AG04449 (cell line): ENCODE measurements at regions not wholly inside any gene's neighbourhood (a gene's known extent, or its start where the extent isn't known, plus 50 kb on each side); places are given as distances from the start of the nearest gene placed in this dataset.

Source experiments
- CTCF ChIA-PET: fragments of 350-600 bp; formaldehyde crosslinking; extraction: SDS; loops from one replicate; lab custom pipeline; 2021; ENCODE audit warnings: antibody characterized with exemption; lab: Yijun Ruan, JAX
- POLR2A ChIA-PET: fragments of 400-600, 350-600 bp; formaldehyde crosslinking; extraction: SDS; loops from one replicate; lab custom pipeline; 2020; ENCODE audit warnings: antibody characterized with exemption, inconsistent platforms; lab: Yijun Ruan, JAX
- DNase-seq: peaks from one replicate; pipeline ENCODE4 v3.0.0-alpha.2; 2010; ENCODE audit warnings: low read depth, low spot score
- H3K4me3 ChIP-seq: 2 replicates; pipeline ENCODE4 v1.5.1; 2011; ENCODE audit warnings: low read depth, mild to moderate bottlenecking, control low read depth, low read length
- CTCF ChIP-seq: IDR thresholded peaks from one replicate; pipeline ENCODE4 v1.5.1; 2011; ENCODE audit warnings: mild to moderate bottlenecking, moderate library complexity, low read length, control low read depth, inconsistent platforms; ENCODE audit not compliant: insufficient read depth; ENCODE audit errors: missing control alignments

DNA sequence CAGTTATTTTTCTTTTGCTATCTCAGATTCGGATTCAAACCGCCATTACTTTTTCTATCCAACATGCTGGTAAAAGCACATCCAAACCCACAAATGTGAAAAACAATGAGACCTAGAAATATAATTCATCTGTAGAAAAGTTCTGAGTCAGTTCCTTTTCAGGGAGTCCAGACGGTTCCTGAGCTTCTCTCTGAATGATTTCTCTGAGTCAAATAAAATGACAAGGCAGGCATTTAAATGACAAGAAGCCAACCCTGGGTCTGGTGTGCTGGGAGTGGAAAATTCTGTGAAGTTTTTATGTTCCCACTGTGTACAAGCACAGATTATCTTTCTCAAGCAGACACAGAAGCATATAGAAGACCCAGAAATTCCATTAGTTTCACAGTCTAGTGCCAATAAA, 96.3 kb upstream of the ANKRD1 start:
- ChIA-PET CTCF (interaction anchor here (1.1 to 9.7 kb wide), 2 partner anchors 13 to 266 kb away, joined by 4 to 76 read pairs; no protein-coding TSS in a partner anchor), POLR2A (no interaction called here)
- DNase-seq: no peak
- no peak for TF ChIP-seq CTCF
- no peak overlapping the region for H3K4me3 ChIP-seq

GRCh38 chr10:91021901-91022300, 101.0 kb upstream of the ANKRD1 start:
- ChIA-PET POLR2A (no interaction called here), CTCF (interaction anchor here (1.3 to 9.7 kb wide), 2 partner anchors 18 to 229 kb away, joined by 6 to 76 read pairs; no protein-coding TSS in a partner anchor)
- H3K4me3 ChIP-seq: no peak overlapping the region
- TF ChIP-seq CTCF: no peak
- no peak for DNase-seq

- no peak for DNase-seq
- CTCF ChIA-PET: interaction anchor here (0.8 to 1.4 kb wide), 4 partner anchors 17 to 228 kb away, joined by 3 to 6 read pairs (median 4); no protein-coding TSS in a partner anchor
- POLR2A ChIA-PET: no interaction called here
- no peak overlapping the region for H3K4me3 ChIP-seq
- no peak for TF ChIP-seq CTCF
Observed at GRCh38 chr10:91022390-91022789, 101.5 kb upstream of the ANKRD1 start.

- ChIA-PET POLR2A (no interaction called here), CTCF (interaction anchor here (0.8 to 1.4 kb wide), 4 partner anchors 17 to 228 kb away, joined by 3 to 6 read pairs (median 4); no protein-coding TSS in a partner anchor)
- H3K4me3 ChIP-seq: no peak overlapping the region
- TF ChIP-seq CTCF: no peak
- DNase-seq: no peak
Observed at GRCh38 chr10:91022924-91023699, 102.2 kb upstream of the ANKRD1 start.

DNA sequence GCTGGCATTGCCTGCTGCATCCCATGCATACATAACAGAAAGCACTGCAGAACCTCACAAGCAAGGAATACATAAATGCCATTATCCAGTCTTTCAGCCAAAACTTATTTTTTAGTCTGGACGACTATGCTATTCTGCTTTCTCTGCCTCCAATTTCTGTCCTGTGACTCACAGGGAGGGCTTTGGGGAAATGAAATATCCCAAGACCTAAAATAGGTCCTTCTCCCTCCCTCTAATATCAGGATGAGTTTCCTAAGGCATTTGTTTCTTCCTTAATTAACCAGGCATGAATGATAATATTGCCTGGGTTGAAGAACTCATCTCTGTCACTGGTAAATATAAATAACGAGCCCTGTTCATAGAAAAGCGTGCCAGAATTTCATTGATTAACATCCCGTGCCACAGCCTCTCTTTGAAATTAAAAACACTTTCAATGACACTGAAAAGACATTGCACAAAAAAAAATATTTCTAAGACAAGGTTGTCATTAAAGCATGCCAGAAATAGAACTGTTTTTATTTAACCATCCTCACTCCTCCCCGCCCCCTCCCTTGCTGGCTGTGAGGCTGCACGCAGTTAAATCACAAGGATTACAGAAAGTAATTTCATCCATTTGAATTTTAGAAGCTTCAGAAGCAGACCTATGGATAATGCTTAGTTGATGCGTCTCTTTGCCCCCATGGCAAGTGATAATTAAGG, 103.0 kb upstream of the ANKRD1 start:
- ChIA-PET POLR2A (no interaction called here), CTCF (interaction anchor here (1.4 kb wide), 1 partner anchor 20 kb away, joined by 5 read pairs; no protein-coding TSS in a partner anchor)
- no peak overlapping the region for H3K4me3 ChIP-seq
- TF ChIP-seq CTCF: no peak
- no peak for DNase-seq

DNA sequence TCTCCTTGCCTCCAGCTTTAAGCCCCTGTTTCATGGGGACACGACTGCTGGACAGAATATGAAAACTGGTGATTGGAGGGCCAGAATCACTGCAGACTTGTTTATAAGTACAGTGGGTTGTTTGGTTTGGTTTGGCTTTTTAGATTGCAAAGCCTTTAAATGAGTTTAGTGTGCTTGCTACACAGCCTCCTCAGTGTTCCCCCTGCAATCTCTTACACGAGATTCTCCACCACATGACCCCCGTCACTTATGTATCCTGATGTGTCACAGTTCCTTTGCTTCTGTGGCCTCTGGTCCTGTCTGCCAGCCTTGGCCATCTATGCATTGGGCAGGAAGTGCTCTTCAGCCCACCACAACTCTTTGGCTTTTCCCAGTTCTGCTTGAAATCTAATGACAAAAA, 103.7 kb upstream of the ANKRD1 start:
- no peak for DNase-seq
- ChIA-PET CTCF (interaction anchor here (1.2 kb wide), 1 partner anchor 12 kb away, joined by 3 read pairs; no protein-coding TSS in a partner anchor), POLR2A (no interaction called here)
- no peak overlapping the region for H3K4me3 ChIP-seq
- TF ChIP-seq CTCF: no peak
